Left cardiac atrium (tissue), 4 donors: ENCODE measurements at regions not wholly inside any gene's neighbourhood (a gene's known extent, or its start where the extent isn't known, plus 50 kb on each side); places are given as distances from the start of the nearest gene placed in this dataset.
"Not testable (repeated sequence)": the region's sequence is repeated elsewhere in the genome, so short reads cannot be mapped to it uniquely, and the experiment has no call there.

Experiments
- ATAC-seq, 2 donors: fragments of 200-7000 bp; cut with Tn5 transposase; one replicate each; pipeline ENCODE4 v1.9.1; 2020; ENCODE audit warnings: mild to moderate bottlenecking in 2 of 2, moderate library complexity in 2 of 2
- DNase-seq: peaks from one replicate; pipeline ENCODE4 v3.0.0-alpha.2; 2020
- intact Hi-C, 2 donors: fragments of 100-400 bp; cut with DNase I; formaldehyde crosslinking; loops; one replicate each; pipeline versions ENCODE4 v1.14.1 to v1.15.1; 2022 to 2023
- donor health status: DM: no; HTN: yes; CAD: no.
- donor health status: DM: no; HTN: yes; CAD: no; lungs with severe emphysema.
- donor health status: DM: yes; HTN: yes; CAD: no.
- donor health status: Dilated cardiomyopathy.

DNA sequence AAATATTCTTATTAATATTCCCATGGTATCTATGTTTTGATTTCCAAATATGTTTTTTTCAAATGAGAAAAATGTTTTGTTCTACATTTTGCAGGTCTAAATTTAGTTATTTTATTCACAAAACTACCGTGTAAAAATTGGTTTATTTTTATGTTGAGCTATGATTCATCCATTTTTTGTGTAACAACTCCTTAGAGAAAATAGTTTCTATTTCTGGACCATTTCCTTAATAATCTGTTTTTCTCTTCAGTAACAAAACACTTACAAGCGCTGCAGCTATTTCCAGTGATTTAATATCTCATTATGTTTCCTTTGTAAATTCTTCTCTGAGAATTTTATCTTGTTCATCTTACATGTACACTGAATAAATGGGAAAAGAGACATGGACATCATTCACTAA, 550.7 kb upstream of the SLITRK5 start:
- ATAC-seq (no peak), DNase-seq (no peak)
- intact Hi-C loops, result no loop called here

- no peak for ATAC-seq
- no peak for DNase-seq
Measured at GRCh38 chr13:87122551-87122950, 548.6 kb upstream of the SLITRK5 start.

GRCh38 chr13:87123987-87124784, 547.0 kb upstream of the SLITRK5 start:
- ATAC-seq (no peak), DNase-seq (no peak)
- intact Hi-C loops, result no loop called here

More at GRCh38 chr13:87122551-87122950, 548.6 kb upstream of the SLITRK5 start:
- intact Hi-C loops, result no loop called here

DNA sequence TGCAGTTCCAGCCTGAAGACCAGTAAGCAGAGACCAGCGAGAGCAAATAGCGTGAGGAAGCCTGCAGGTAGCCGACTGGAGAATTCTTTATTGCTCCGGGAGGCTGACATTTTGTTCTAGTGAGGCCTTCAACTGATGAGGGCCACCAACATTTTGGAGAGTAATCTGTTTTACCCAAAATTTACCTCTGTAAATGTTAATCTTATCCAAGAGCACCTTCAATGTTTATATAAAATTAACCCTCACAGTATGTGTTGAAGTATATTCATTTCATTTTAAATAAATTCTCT, 546.4 kb upstream of the SLITRK5 start:
- DNase-seq, result no peak
- no peak for ATAC-seq
- intact Hi-C loops, result no loop called here

DNA sequence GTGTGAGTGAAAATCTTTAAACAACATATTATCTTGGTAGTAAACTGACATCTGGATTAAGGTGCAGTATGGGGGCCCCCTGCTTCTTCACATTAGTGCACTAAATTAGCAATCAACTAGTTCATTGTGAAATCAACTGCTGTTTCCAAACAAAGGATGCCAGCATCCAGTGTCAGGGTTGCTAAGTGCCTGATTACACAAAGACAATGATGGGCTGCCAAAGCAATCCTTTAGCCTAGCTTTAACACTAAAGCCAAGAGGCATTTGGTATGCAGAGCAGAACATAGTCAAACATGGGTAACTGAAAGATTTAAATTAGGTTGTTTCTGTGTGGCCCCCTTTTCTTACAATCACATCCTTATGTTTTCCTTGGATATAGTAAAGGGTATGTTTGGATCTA, 543.1 kb upstream of the SLITRK5 start:
- intact Hi-C loops, result no loop called here
- no peak for DNase-seq
- ATAC-seq, result no peak

GRCh38 chr13:87128491-87128890, 542.7 kb upstream of the SLITRK5 start:
- no peak for DNase-seq
- no peak for ATAC-seq
- intact Hi-C loops, result no loop called here

DNA sequence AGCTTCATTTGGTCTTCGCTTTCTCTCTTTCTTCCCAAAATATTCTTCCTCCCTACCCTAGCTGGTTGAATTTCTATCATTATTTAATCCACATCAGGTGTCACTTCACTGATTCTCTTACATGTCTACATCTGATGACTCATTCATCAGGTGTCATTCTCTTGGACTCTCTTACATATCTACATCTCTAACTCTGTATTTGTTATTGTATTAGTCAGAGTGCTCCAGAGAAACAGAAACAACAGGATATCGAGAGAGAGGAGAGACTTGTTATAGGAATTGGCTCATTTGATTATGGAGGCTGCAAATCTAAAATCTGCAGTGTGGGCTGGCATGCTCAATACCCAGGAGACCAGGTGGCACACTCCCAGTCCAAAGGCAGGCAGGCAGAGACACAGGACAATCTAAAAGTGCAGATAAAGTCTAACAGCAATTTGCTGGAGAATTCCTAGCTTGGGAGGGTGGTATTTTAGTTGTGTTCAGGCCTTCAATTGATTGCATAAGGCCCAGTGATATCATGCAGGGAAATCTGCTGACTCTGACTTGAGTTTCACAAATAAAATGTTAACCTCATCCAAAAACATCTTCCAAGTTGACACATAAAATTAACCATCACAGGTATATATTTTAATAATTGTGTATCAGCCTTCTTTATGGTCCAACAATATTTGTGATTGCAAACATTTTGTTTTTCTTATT, 541.4 kb upstream of the SLITRK5 start:
- DNase-seq (no peak), ATAC-seq (no peak)
- intact Hi-C loops, result no loop called here

GRCh38 chr13:87130423-87130822, 540.7 kb upstream of the SLITRK5 start:
- no peak for ATAC-seq
- intact Hi-C loops, result no loop called here
- DNase-seq, result no peak

DNA sequence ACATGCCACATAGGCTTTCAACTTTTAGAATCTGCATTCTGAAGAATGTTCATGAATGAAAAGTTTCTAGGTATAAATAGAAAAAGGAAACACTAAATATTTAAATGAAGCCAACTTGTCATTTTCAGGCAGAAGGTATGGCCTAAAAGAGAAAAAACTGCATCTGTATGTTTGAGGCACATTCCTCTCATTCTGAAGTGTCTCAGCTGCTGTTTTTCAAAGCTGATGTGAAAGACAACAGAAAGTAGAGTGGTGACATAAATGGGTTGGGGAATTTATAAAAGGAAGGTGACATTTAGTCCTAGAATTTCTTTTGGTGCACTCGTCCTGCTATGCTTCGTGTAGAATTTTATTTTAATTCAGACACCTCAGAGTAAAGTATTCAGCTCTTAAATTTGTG, 539.6 kb upstream of the SLITRK5 start:
- DNase-seq, result no peak
- ATAC-seq, result no peak
- intact Hi-C loops, result no loop called here

GRCh38 chr13:87138866-87139265, 532.3 kb upstream of the SLITRK5 start:
- DNase-seq, result no peak
- ATAC-seq, result no peak
- intact Hi-C loops, result no loop called here

DNA sequence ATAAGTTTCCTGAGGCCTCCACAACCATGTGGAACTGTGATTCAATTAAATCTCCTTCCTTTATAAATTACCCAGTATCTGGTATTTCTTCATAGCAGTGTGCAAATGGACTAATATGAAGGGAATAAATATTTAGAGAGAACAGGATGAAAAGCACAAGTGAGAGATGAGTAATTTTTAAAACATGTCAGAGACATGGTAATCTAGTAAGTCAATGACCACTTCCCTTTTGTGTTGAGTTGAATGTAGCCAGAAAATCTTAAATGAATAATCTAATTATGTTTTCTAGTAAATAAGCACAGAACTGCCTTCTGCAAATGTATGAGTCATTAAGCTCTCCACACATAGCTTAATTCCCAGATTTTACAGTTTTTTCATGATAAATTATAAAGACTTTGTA, 524.1 kb upstream of the SLITRK5 start:
- intact Hi-C loops, result no loop called here
- no peak for DNase-seq
- no peak for ATAC-seq

- intact Hi-C loops, result no loop called here
- DNase-seq (no peak), ATAC-seq (no peak)
Measured at GRCh38 chr13:87153371-87153770, 517.8 kb upstream of the SLITRK5 start.

GRCh38 chr13:87166348-87166747, 504.8 kb upstream of the SLITRK5 start:
- DNase-seq, result no peak
- ATAC-seq, result no peak
- intact Hi-C loops, result no loop called here

- ATAC-seq, result no peak
- intact Hi-C loops, result no loop called here
- DNase-seq, result no peak
Measured at GRCh38 chr13:87168390-87168789, 502.8 kb upstream of the SLITRK5 start.

GRCh38 chr13:87169337-87169736, 501.8 kb upstream of the SLITRK5 start:
- no peak for ATAC-seq
- intact Hi-C loops, result no loop called here
- no peak for DNase-seq

- intact Hi-C loops, result no loop called here
- DNase-seq, result no peak
- no peak for ATAC-seq
Measured at GRCh38 chr13:87172166-87172835, 498.9 kb upstream of the SLITRK5 start.

- DNase-seq, intact Hi-C loops, ATAC-seq: not testable (repeated sequence)
Measured at GRCh38 chr13:87185138-87185537, 486.0 kb upstream of the SLITRK5 start.

DNA sequence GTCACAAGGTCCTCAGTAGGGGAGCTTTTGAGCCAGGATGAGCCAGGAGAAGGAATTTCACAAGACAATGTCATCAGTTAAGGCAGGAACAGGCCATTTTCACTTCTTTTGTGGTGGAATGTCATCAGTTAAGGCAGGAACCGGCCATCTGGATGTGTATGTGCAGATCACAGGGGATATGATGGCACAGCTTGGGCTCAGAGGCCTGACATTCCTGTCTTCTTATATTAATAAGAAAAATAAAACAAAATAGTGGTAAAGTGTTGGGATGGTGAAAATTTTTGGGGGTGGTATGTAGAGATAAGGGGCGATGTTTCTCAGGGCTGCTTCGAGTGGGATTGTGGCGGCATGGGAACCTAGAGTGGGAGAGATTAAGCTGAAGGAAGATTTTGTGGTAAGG, 484.5 kb upstream of the SLITRK5 start:
- intact Hi-C loops, ATAC-seq: not testable (repeated sequence)

GRCh38 chr13:87191485-87191884, 479.7 kb upstream of the SLITRK5 start:
- intact Hi-C loops, DNase-seq, ATAC-seq: not testable (repeated sequence)

More for the DNA sequence above, 484.5 kb upstream of the SLITRK5 start:
- not testable (repeated sequence) for DNase-seq

DNA sequence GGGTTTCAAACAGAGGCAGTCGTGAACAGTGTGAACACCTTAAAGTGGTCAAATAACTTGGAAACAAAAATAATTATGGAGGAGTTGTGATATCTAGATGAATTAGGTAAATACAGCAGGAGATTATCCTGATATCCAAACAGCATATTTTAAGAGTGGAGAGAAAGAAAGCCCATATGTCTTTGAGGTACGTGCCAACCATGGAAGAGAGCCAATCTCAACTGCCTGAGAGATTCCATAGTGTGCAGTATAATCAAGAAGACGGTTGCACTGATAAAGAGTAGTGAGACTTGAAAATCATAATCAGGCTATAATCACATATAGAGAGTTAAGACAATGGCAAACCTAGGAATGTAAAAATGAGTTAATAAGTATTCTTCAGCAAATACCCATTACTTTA, 472.8 kb upstream of the SLITRK5 start:
- intact Hi-C loops, result no loop called here
- ATAC-seq, result no peak

More for the DNA sequence above, 472.8 kb upstream of the SLITRK5 start:
- no peak for DNase-seq
